HepG2 (cell line): ENCODE measurements at regions not wholly inside any gene's neighbourhood (a gene's known extent, or its start where the extent isn't known, plus 50 kb on each side); places are given as distances from the start of the nearest gene placed in this dataset.

ENCODE experiments used
- ATAC-seq: fragments of 200-7000 bp; cut with Tn5 transposase; 3 replicates; pipeline ENCODE4 v1.9.1; 2020; ENCODE audit warnings: mild to moderate bottlenecking, moderate library complexity
- BruUV-seq: library from RNA; stranded (reverse); fragments of 400-500 nt; replicated peaks from 2 replicates; lab custom pipeline; 2021; lab: Mats Ljungman, UMichigan
- CTCF ChIA-PET: fragments of 300-600 bp; formaldehyde crosslinking; extraction: SDS; loops from one replicate; lab custom pipeline; 2021; ENCODE audit warnings: low total read pairs, inconsistent platforms, low intra/inter-chr PET ratio; lab: Yijun Ruan, JAX
- POLR2A ChIA-PET: fragments of 350-600 bp; sonication (Branson Sonifier 250); formaldehyde crosslinking; loops from one replicate; lab custom pipeline; 2020; ENCODE audit warnings: antibody characterized with exemption, inconsistent platforms; lab: Yijun Ruan, JAX
- DNase-seq: peaks from one replicate; pipeline ENCODE4 v3.0.0-alpha.2; 2015; ENCODE audit warnings: low spot score
- FAIRE-seq: peaks from 3 replicates; lab custom pipeline; 2011; peaks lifted over from hg19 to GRCh38; lab: Jason Lieb, UNC
- H2AFZ ChIP-seq: one replicate; pipeline ENCODE4 v1.6.1; 2011; ENCODE audit warnings: low read length, inconsistent platforms
- H3K27ac ChIP-seq: fragments of 300-600 bp; 3 replicates; pipeline ENCODE4 v1.8.0; 2011; ENCODE audit warnings: mixed run types, mild to moderate bottlenecking, mixed read lengths, low read length, inconsistent platforms; ENCODE audit not compliant: insufficient read depth; ENCODE audit errors: extremely low read length
- H3K27me3 ChIP-seq, 2 experiments: fragments of 200-600 bp in 1 of 2; 2 replicates in 1 of 2; 3 replicates in 1 of 2; pipeline versions ENCODE4 v1.6.0 to v1.8.0; 2011; ENCODE audit warnings: low read length in 2 of 2, mild to moderate bottlenecking in 2 of 2, moderate library complexity in 2 of 2, inconsistent platforms in 1 of 2; ENCODE audit not compliant: insufficient read depth in 2 of 2, control insufficient read depth in 1 of 2
- H3K36me3 ChIP-seq, 2 experiments: fragments of 200-600 bp in 1 of 2; replicated peaks in 1 of 2; 2 replicates in 1 of 2; 3 replicates in 1 of 2; pipeline versions ENCODE4 v1.5.1 to v1.8.0; 2011; ENCODE audit warnings: low read length in 2 of 2, inconsistent platforms in 1 of 2; ENCODE audit not compliant: insufficient read depth in 2 of 2, control insufficient read depth in 1 of 2
- H3K4me1 ChIP-seq: 2 replicates; pipeline ENCODE4 v1.5.1; 2012; ENCODE audit warnings: low read length, inconsistent platforms; ENCODE audit not compliant: insufficient read depth
- H3K4me2 ChIP-seq: 2 replicates; pipeline ENCODE4 v1.6.0; 2011; ENCODE audit warnings: low read depth, low read length, inconsistent platforms
- H3K4me3 ChIP-seq, 3 experiments: fragments of 200-600 bp in 1 of 3; sonication (generic), shearing (Covaris generic) in 1 of 3; replicated peaks in 1 of 3; 2 replicates each; pipeline ENCODE4 v1.5.1; 2011 to 2016; ENCODE audit warnings: low read length in 3 of 3, inconsistent platforms in 2 of 3, low read depth in 2 of 3, mild to moderate bottlenecking in 2 of 3, control low read depth in 1 of 3, mixed read lengths in 1 of 3; ENCODE audit not compliant: insufficient read depth in 1 of 3
- H3K79me2 ChIP-seq: one replicate; pipeline ENCODE4 v1.6.1; 2011; ENCODE audit warnings: low read length, inconsistent platforms; ENCODE audit not compliant: insufficient read depth
- H3K9ac ChIP-seq: 2 replicates; pipeline ENCODE4 v1.6.0; 2011; ENCODE audit warnings: mild to moderate bottlenecking, low read depth, low read length, inconsistent platforms; ENCODE audit not compliant: insufficient read depth
- H3K9me3 ChIP-seq: 2 replicates; pipeline ENCODE4 v1.5.1; 2012; ENCODE audit warnings: mild to moderate bottlenecking, low read length
- H4K20me1 ChIP-seq: 2 replicates; pipeline ENCODE4 v1.6.0; 2011; ENCODE audit warnings: inconsistent platforms, mild to moderate bottlenecking, low read length, moderate library complexity; ENCODE audit not compliant: insufficient read depth
- ARNT ChIP-seq: fragments of 450-650 bp; IDR thresholded peaks from 2 replicates; pipeline ENCODE4 v1.6.1; 2017
- BRCA1 ChIP-seq: sonication (generic); formaldehyde crosslinking; IDR thresholded peaks from 2 replicates; pipeline ENCODE4 v1.4.0; 2020; ENCODE audit warnings: missing genetic modification reagents
- FLYWCH1 ChIP-seq: sonication (generic); formaldehyde crosslinking; IDR thresholded peaks from 2 replicates; pipeline ENCODE4 v1.8.1; 2023; ENCODE audit warnings: mild to moderate bottlenecking, missing genetic modification reagents
- HNF1A ChIP-seq, 2 experiments: sonication (generic) in 1 of 2; formaldehyde crosslinking in 1 of 2; IDR thresholded peaks; 2 replicates each; pipeline versions ENCODE4 v1.4.0 to v1.6.1; 2016 to 2020; ENCODE audit warnings: borderline replicate concordance in 1 of 2, low read depth in 1 of 2, mild to moderate bottlenecking in 1 of 2, missing genetic modification reagents in 1 of 2
- HOXA5 ChIP-seq: sonication (generic); formaldehyde crosslinking; IDR thresholded peaks from 2 replicates; pipeline ENCODE4 v1.4.0; 2020; ENCODE audit warnings: missing genetic modification reagents
- IRX3 ChIP-seq: sonication (generic); formaldehyde crosslinking; IDR thresholded peaks from 2 replicates; pipeline ENCODE4 v1.8.1; 2023; ENCODE audit warnings: mild to moderate bottlenecking, low read depth, missing genetic modification reagents, borderline replicate concordance
- JUN ChIP-seq: sonication (generic); formaldehyde crosslinking; IDR thresholded peaks from 2 replicates; pipeline ENCODE4 v1.4.0; 2020; ENCODE audit warnings: mild to moderate bottlenecking, missing genetic modification reagents
- MYPOP ChIP-seq: sonication (generic); formaldehyde crosslinking; IDR thresholded peaks from 2 replicates; pipeline ENCODE4 v1.8.1; 2023; ENCODE audit warnings: mild to moderate bottlenecking, moderate library complexity, missing genetic modification reagents
- PAF1 ChIP-seq: IDR thresholded peaks from 2 replicates; pipeline ENCODE4 v1.6.1; 2016; ENCODE audit warnings: missing genetic modification reagents, missing compliant biosample characterization
- REL ChIP-seq: sonication (generic); formaldehyde crosslinking; conservative IDR thresholded peaks from 2 replicates; pipeline ENCODE4 v1.8.0; 2022; ENCODE audit warnings: mild to moderate bottlenecking, missing genetic modification reagents, moderate library complexity
- SSRP1 ChIP-seq: IDR thresholded peaks from 2 replicates; pipeline ENCODE4 v1.6.1; 2016; ENCODE audit warnings: control low read depth
- ZNF10 ChIP-seq: sonication (generic); formaldehyde crosslinking; IDR thresholded peaks from 2 replicates; pipeline ENCODE4 v1.4.0; 2020; ENCODE audit warnings: mild to moderate bottlenecking, low read depth, missing genetic modification reagents, borderline replicate concordance
- ZNF557 ChIP-seq: sonication (generic); formaldehyde crosslinking; IDR thresholded peaks from 2 replicates; pipeline ENCODE4 v1.4.0; 2020; ENCODE audit warnings: missing genetic modification reagents
- ZNF773 ChIP-seq: sonication (generic); formaldehyde crosslinking; IDR thresholded peaks from 2 replicates; pipeline ENCODE4 v1.4.0; 2020; ENCODE audit warnings: missing genetic modification reagents, borderline replicate concordance
- WGBS: methylation state at CpG from one replicate; pipeline ENCODE4 v1.1.6; 2017; ENCODE audit warnings: low lambda C conversion rate; 5-methylcytosine and 5-hydroxymethylcytosine counted together
- in situ Hi-C: cut with HindIII; loops from 2 replicates; pipeline ENCODE4 v1.10.0; 2017; ENCODE audit warnings: low pct_unique_long_range_greater_than_20kb; ENCODE audit not compliant: extremely low pct_ligation_motif_present
- intact Hi-C: fragments of 100-400 bp; cut with micrococcal nuclease; formaldehyde crosslinking; loops from one replicate; pipeline ENCODE4 v1.10.0; 2022; ENCODE audit not compliant: unreplicated experiment
- TF ChIP-seq, protein P1 (sequence below): sonication (generic); formaldehyde crosslinking; IDR thresholded peaks from 2 replicates; pipeline ENCODE4 v1.4.0; 2020; ENCODE audit warnings: missing genetic modification reagents
- TF ChIP-seq, protein P2 (sequence below): IDR thresholded peaks from 2 replicates; pipeline ENCODE4 v1.6.1; 2016; ENCODE audit warnings: low read depth, control low read depth

- intact Hi-C loops: no loop called here
- no peaks in the 10 kb centered on the region for H3K4me1 ChIP-seq
- CTCF ChIA-PET: no interaction called here
- FAIRE-seq (no peak), ATAC-seq (no peak), DNase-seq (no peak)
- H4K20me1 ChIP-seq: no peaks in the 10 kb centered on the region
- no peak overlapping the region for H3K9ac ChIP-seq
- no peaks in the 10 kb centered on the region; a peak in 1 of 5 replicates for H3K27me3 ChIP-seq
- BruUV-seq: no TSS peak
- no peak overlapping the region for H3K4me2 ChIP-seq
- H3K36me3 ChIP-seq: no peaks in the 10 kb centered on the region
- H3K79me2 ChIP-seq: no peaks in the 10 kb centered on the region
- in situ Hi-C loops: no loop called here
- H3K9me3 ChIP-seq: no peaks in the 10 kb centered on the region
- no peak overlapping the region for H3K4me3 ChIP-seq
- H2AFZ ChIP-seq: no peak overlapping the region
- POLR2A ChIA-PET: no interaction called here
- 0% methylated on average over 1 of the region's 1 CpG for WGBS
- H3K27ac ChIP-seq: no peak overlapping the region
- TF ChIP-seq FLYWCH1 (no peak), SSRP1 (CRISPR knock-in tag) (no peak), HNF1A (IDR thresholded peaks at IDR 0.05; ENCODE audit: low read depth) (no peak), HNF1A (CRISPR knock-in tag; IDR thresholded peaks at IDR 0.05; ENCODE audit: borderline replicate concordance) (no peak), ZNF773 (CRISPR knock-in tag) (no peak), HOXA5 (CRISPR knock-in tag) (no peak), PAF1 (CRISPR knock-in tag) (no peak), ZNF10 (CRISPR knock-in tag) (no peak), REL (CRISPR knock-in tag) (no peak), ARNT (no peak), MYPOP (CRISPR knock-in tag) (no peak), BRCA1 (CRISPR knock-in tag) (no peak), ZNF557 (CRISPR knock-in tag) (no peak), JUN (no peak), IRX3 (CRISPR knock-in tag) (no peak)
- TF ChIP-seq, protein P1, sequence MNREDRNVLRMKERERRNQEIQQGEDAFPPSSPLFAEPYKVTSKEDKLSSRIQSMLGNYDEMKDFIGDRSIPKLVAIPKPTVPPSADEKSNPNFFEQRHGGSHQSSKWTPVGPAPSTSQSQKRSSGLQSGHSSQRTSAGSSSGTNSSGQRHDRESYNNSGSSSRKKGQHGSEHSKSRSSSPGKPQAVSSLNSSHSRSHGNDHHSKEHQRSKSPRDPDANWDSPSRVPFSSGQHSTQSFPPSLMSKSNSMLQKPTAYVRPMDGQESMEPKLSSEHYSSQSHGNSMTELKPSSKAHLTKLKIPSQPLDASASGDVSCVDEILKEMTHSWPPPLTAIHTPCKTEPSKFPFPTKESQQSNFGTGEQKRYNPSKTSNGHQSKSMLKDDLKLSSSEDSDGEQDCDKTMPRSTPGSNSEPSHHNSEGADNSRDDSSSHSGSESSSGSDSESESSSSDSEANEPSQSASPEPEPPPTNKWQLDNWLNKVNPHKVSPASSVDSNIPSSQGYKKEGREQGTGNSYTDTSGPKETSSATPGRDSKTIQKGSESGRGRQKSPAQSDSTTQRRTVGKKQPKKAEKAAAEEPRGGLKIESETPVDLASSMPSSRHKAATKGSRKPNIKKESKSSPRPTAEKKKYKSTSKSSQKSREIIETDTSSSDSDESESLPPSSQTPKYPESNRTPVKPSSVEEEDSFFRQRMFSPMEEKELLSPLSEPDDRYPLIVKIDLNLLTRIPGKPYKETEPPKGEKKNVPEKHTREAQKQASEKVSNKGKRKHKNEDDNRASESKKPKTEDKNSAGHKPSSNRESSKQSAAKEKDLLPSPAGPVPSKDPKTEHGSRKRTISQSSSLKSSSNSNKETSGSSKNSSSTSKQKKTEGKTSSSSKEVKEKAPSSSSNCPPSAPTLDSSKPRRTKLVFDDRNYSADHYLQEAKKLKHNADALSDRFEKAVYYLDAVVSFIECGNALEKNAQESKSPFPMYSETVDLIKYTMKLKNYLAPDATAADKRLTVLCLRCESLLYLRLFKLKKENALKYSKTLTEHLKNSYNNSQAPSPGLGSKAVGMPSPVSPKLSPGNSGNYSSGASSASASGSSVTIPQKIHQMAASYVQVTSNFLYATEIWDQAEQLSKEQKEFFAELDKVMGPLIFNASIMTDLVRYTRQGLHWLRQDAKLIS (CRISPR knock-in tag): no peak
- TF ChIP-seq, protein P2, sequence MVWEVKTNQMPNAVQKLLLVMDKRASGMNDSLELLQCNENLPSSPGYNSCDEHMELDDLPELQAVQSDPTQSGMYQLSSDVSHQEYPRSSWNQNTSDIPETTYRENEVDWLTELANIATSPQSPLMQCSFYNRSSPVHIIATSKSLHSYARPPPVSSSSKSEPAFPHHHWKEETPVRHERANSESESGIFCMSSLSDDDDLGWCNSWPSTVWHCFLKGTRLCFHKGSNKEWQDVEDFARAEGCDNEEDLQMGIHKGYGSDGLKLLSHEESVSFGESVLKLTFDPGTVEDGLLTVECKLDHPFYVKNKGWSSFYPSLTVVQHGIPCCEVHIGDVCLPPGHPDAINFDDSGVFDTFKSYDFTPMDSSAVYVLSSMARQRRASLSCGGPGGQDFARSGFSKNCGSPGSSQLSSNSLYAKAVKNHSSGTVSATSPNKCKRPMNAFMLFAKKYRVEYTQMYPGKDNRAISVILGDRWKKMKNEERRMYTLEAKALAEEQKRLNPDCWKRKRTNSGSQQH: no peak
Measured at GRCh38 chr1:209268479-209268878, 315.0 kb upstream of the CAMK1G start.
